ENCODE measurements at regions not wholly inside any gene's neighbourhood (a gene's known extent, or its start where the extent isn't known, plus 50 kb on each side); places are given as distances from the start of the nearest gene placed in this dataset.
"Not testable (repeated sequence)": the region's sequence is repeated elsewhere in the genome, so short reads cannot be mapped to it uniquely, and the experiment has no call there.

DNA sequence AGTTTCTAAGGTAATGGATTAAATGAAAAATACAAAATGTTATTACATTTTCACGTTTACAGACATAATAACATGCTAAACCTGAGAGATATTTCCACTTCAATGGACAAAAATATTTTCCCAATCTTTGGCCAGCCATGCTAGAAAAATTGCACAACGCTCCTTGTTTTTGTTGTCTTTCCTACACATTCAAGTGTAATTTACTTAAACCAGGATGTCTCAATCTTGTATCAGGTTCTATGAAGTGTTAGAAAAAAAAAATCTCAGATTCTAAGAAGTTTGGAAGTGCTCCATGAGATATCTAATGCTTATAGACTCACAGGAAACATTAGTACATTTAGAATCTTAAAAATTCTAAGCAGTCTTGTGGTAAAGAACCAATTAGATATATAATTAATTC, 141.8 kb upstream of the SLC35G4 start:
- H3F3A ChIP-seq (ENCODE audit: insufficient read depth, low read length), result no peaks in the 10 kb centered on the region

DNA sequence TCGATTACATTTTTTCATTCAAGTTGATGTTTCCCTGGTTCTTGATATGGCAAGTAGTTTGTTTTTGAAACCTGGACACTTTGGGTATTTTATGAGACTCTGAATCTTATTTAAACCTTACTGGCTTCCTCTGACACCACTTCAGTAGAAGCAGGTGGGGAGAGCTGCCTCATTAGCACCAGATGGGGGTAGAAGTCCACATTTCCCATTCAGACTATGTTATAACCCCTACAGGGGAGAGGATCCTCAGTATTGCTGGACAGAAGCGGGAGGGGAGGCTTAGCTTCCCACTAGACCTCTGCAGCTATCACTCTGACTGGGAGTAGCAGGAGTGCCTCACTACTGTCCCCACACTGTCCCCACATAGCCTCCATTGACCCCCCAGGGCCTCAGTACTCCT, 145.3 kb upstream of the SLC35G4 start:
- H3K9me3 ChIP-seq (ENCODE audit: low read length), result no peaks in the 10 kb centered on the region
- H3K9ac ChIP-seq (ENCODE audit: low read length), result no peak overlapping the region
- H3K36me3 ChIP-seq (ENCODE audit: insufficient read depth, low read length), result no peaks in the 10 kb centered on the region
- no peaks in the 10 kb centered on the region for H4K20me1 ChIP-seq (ENCODE audit: insufficient read depth, low read length)
- no peak overlapping the region for H2AFZ ChIP-seq (ENCODE audit: low read length)
- no peaks in the 10 kb centered on the region for H3K4me1 ChIP-seq (ENCODE audit: insufficient read depth, low read length, severe bottlenecking)
- H3K4me3 ChIP-seq (ENCODE audit: low read depth, low read length, poor library complexity, severe bottlenecking), result no peak overlapping the region
- H3K9me2 ChIP-seq (ENCODE audit: low read depth, low read length), result no peaks in the 10 kb centered on the region
- no peak overlapping the region for H3K27ac ChIP-seq (ENCODE audit: low read depth, low read length, poor library complexity, severe bottlenecking)
- no peaks in the 10 kb centered on the region for H3F3A ChIP-seq (ENCODE audit: insufficient read depth, low read length)
- TF ChIP-seq, protein P1, sequence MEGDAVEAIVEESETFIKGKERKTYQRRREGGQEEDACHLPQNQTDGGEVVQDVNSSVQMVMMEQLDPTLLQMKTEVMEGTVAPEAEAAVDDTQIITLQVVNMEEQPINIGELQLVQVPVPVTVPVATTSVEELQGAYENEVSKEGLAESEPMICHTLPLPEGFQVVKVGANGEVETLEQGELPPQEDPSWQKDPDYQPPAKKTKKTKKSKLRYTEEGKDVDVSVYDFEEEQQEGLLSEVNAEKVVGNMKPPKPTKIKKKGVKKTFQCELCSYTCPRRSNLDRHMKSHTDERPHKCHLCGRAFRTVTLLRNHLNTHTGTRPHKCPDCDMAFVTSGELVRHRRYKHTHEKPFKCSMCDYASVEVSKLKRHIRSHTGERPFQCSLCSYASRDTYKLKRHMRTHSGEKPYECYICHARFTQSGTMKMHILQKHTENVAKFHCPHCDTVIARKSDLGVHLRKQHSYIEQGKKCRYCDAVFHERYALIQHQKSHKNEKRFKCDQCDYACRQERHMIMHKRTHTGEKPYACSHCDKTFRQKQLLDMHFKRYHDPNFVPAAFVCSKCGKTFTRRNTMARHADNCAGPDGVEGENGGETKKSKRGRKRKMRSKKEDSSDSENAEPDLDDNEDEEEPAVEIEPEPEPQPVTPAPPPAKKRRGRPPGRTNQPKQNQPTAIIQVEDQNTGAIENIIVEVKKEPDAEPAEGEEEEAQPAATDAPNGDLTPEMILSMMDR (IDR thresholded peaks at IDR 0.05; ENCODE audit: low read length), result no peak
- no peak for TF ChIP-seq EZH2 (IDR thresholded peaks at IDR 0.05; ENCODE audit: borderline replicate concordance, low read length)
- H3K4me2 ChIP-seq (ENCODE audit: low read length), result no peak overlapping the region
- no peaks in the 10 kb centered on the region for H3K79me2 ChIP-seq (ENCODE audit: insufficient read depth, low read length)
- no peaks in the 10 kb centered on the region for H3K27me3 ChIP-seq (ENCODE audit: insufficient read depth, low read length)

More for the DNA sequence above, 141.8 kb upstream of the SLC35G4 start:
- H3K9ac ChIP-seq (ENCODE audit: low read length), result no peak overlapping the region
- no peaks in the 10 kb centered on the region for H4K20me1 ChIP-seq (ENCODE audit: insufficient read depth, low read length)
- no peak overlapping the region for H2AFZ ChIP-seq (ENCODE audit: low read length)
- H3K27me3 ChIP-seq (ENCODE audit: insufficient read depth, low read length), result no peaks in the 10 kb centered on the region
- H3K79me2 ChIP-seq (ENCODE audit: insufficient read depth, low read length), result no peaks in the 10 kb centered on the region
- H3K9me3 ChIP-seq (ENCODE audit: low read length), result no peaks in the 10 kb centered on the region
- H3K4me1 ChIP-seq (ENCODE audit: insufficient read depth, low read length, severe bottlenecking), result no peaks in the 10 kb centered on the region
- H3K36me3 ChIP-seq (ENCODE audit: insufficient read depth, low read length), result no peaks in the 10 kb centered on the region
- H3K9me2 ChIP-seq (ENCODE audit: low read depth, low read length), result no peaks in the 10 kb centered on the region
- TF ChIP-seq, protein P1 (IDR thresholded peaks at IDR 0.05; ENCODE audit: low read length), result no peak
- TF ChIP-seq EZH2 (IDR thresholded peaks at IDR 0.05; ENCODE audit: borderline replicate concordance, low read length), result no peak
- H3K4me3 ChIP-seq (ENCODE audit: low read depth, low read length, poor library complexity, severe bottlenecking), result no peak overlapping the region
- no peak overlapping the region for H3K4me2 ChIP-seq (ENCODE audit: low read length)
- H3K27ac ChIP-seq (ENCODE audit: low read depth, low read length, poor library complexity, severe bottlenecking), result no peak overlapping the region

DNA sequence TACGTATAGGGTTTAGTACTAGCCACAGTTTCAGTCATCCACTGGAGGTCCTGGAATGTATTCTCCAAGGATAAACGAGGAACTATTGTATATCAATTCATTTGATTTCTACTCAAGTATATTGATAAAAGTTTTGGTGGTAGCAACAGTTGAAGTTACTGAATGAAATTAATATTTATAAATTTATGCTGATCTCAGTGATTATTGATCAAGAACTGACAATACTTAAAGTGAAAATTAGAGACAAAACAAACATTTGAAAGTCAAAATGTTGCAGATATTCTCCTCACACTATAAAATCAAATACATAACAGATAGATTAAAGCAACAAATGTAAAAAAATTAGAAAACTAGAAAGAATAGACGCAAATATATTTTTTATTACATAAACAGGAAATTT, 150.9 kb upstream of the SLC35G4 start:
- Histone ChIP-seq H3K36me3 (ENCODE audit: insufficient read depth, low read length) (no peaks in the 10 kb centered on the region), H3K4me3 (ENCODE audit: low read depth, low read length, poor library complexity, severe bottlenecking) (no peak overlapping the region), H3K27me3 (ENCODE audit: insufficient read depth, low read length) (peaks cover under 1% of the 10 kb centered on the region; the same call in 1 of the 2 replicates), H3K79me2 (ENCODE audit: insufficient read depth, low read length) (no peaks in the 10 kb centered on the region), H3K4me2 (ENCODE audit: low read length) (no peak overlapping the region), H3K9ac (ENCODE audit: low read length) (no peak overlapping the region), H4K20me1 (ENCODE audit: insufficient read depth, low read length) (no peaks in the 10 kb centered on the region), H3F3A (ENCODE audit: insufficient read depth, low read length) (no peaks in the 10 kb centered on the region), H3K9me3 (ENCODE audit: low read length) (no peaks in the 10 kb centered on the region), H3K27ac (ENCODE audit: low read depth, low read length, poor library complexity, severe bottlenecking) (no peak overlapping the region), H2AFZ (ENCODE audit: low read length) (no peak overlapping the region), H3K9me2 (ENCODE audit: low read depth, low read length) (no peaks in the 10 kb centered on the region), H3K4me1 (ENCODE audit: insufficient read depth, low read length, severe bottlenecking) (no peaks in the 10 kb centered on the region)
- TF ChIP-seq, protein P1 (IDR thresholded peaks at IDR 0.05; ENCODE audit: low read length), result no peak
- no peak for TF ChIP-seq EZH2 (IDR thresholded peaks at IDR 0.05; ENCODE audit: borderline replicate concordance, low read length)

DNA sequence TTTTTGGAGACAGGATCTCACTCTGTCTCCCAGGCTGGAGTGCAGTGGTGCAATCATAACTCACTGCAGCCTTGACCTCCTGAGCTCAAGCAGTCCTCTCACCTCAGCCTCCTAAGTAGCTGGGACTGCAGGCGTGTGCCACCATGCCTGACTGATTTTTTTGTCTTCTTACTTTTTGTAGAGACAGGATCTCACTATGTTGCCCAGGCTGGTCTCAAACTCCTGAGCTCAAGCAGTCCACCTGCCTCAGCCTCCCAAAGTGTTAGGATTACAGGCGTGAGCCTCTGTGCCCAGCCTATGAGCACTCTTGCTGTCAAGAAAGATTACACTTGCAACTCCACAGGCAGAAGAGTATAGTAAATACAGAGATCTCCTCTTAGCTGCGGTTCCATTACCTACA, 151.5 kb upstream of the SLC35G4 start:
- H3K9ac ChIP-seq (ENCODE audit: low read length); H3K4me3 ChIP-seq (ENCODE audit: low read depth, low read length, poor library complexity, severe bottlenecking); H3K79me2 ChIP-seq (ENCODE audit: insufficient read depth, low read length); H3K9me2 ChIP-seq (ENCODE audit: low read depth, low read length); H3K27me3 ChIP-seq (ENCODE audit: insufficient read depth, low read length); H3K9me3 ChIP-seq (ENCODE audit: low read length); H3F3A ChIP-seq (ENCODE audit: insufficient read depth, low read length); H3K36me3 ChIP-seq (ENCODE audit: insufficient read depth, low read length); H2AFZ ChIP-seq (ENCODE audit: low read length); H3K27ac ChIP-seq (ENCODE audit: low read depth, low read length, poor library complexity, severe bottlenecking); H3K4me1 ChIP-seq (ENCODE audit: insufficient read depth, low read length, severe bottlenecking); H3K4me2 ChIP-seq (ENCODE audit: low read length); H4K20me1 ChIP-seq (ENCODE audit: insufficient read depth, low read length): not testable (repeated sequence)
